GM13976 (cell line): ENCODE measurements at regions not wholly inside any gene's neighbourhood (a gene's known extent, or its start where the extent isn't known, plus 50 kb on each side); places are given as distances from the start of the nearest gene placed in this dataset.

ENCODE experiments used
- DNase-seq: peaks from one replicate; pipeline ENCODE4 v3.0.0; 2012; ENCODE audit warnings: low spot score
- CTCF ChIP-seq: IDR thresholded peaks from 2 replicates; pipeline ENCODE4 v1.5.1; 2012; ENCODE audit warnings: borderline replicate concordance, mild to moderate bottlenecking; ENCODE audit not compliant: insufficient read depth; ENCODE audit errors: extremely low read depth, missing control alignments, control extremely low read depth
- in situ Hi-C: fragments of 300-500 bp; cut with MboI; formaldehyde crosslinking; loops from one replicate; pipeline ENCODE4 v1.12.0; 2022; ENCODE audit warnings: low sequenced_read_pairs, mixed read lengths, inconsistent platforms; ENCODE audit not compliant: unreplicated experiment

DNA sequence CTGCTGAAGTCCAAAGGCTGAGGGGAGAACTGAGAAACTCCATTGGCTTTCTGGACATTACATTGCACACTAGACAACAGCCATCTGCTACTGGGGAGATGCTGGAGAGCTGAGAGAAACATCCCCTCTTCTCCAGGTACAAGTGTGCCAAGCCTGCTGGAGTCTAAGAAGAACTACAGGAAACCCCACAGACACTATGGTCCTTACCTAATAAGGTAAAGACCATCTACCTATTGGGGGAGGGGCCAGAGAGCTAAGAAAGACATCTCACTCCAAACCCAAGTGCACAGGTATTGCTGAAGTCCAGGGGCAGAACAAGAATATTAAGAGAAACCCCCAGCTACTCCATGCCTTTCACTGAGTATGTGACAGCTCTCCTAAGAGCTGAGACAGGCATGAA is 338.7 kb upstream of the NCKAP5 start:
- no peak for TF ChIP-seq CTCF
- no peak for DNase-seq
- in situ Hi-C loops: no loop called here

DNA sequence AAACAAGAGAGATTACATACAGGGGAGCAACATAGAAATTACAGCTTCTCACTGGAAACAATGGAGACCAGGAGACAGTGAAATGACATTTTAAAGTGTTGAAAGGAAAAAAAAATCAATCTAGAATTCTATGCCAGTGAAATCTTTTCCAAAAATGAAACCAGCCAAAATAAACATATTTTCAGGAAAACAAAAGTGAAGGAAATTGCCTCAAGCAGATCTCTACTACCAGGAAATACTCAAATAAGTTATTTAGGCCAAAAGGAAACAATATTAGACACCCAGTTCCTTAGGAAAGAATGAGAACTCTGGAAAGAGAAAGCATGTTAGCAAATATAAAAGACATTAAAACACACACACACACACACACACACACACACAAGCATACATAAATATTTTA is 339.9 kb upstream of the NCKAP5 start:
- DNase-seq: no peak
- no peak for TF ChIP-seq CTCF
- in situ Hi-C loops: no loop called here

GRCh38 chr2:133918141-133918540 is 335.7 kb upstream of the MGAT5 start:
- DNase-seq: no peak
- no peak for TF ChIP-seq CTCF
- in situ Hi-C loops: no loop called here

DNA sequence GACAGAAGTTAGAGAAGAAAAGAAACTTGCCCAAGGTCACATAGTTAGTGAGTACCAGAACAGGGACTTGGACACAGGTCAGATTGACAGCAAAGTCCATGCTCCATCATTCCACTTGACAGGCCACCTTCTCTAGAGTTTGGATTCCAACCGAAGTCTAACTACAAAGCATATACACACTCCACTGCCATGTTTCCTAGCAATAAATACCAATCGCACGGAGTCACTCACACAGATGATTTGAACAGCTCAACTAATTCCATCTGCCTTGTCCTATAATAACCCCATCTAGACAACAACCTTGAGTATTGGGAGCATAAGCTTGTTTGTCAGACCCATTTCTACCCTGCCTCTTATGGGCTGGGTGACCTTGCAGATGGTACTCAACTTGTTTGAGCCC is 334.6 kb upstream of the MGAT5 start:
- no peak for TF ChIP-seq CTCF
- DNase-seq: no peak
- in situ Hi-C loops: no loop called here

GRCh38 chr2:133927894-133928293 is 326.0 kb upstream of the MGAT5 start:
- in situ Hi-C loops: no loop called here
- TF ChIP-seq CTCF: no peak
- DNase-seq: no peak

DNA sequence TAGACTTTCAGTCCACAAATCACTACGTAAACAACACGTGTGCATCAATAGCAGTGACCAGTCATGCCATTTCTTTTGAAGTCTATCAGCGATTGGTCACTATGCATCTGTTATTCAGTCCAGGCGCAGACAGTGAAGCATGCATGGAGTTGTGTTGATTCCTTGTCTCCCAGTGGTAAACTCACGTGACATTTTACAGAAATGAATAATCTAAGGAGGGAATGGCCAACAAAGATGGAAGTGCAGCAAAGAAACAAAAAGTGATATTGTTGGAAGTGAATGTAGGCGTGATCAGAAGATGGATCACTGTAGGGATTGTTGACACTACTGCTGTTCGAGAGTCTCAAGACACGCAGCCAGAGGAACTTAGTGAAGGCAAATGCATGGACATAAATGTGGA is 317.8 kb upstream of the MGAT5 start:
- in situ Hi-C loops: no loop called here
- DNase-seq: no peak
- no peak for TF ChIP-seq CTCF

GRCh38 chr2:133936601-133937000 is 317.3 kb upstream of the MGAT5 start:
- TF ChIP-seq CTCF: no peak
- in situ Hi-C loops: no loop called here
- DNase-seq: no peak
